Keratinocyte (primary cell): ENCODE measurements at regions not wholly inside any gene's neighbourhood (a gene's known extent, or its start where the extent isn't known, plus 50 kb on each side); places are given as distances from the start of the nearest gene placed in this dataset.

ENCODE experiments used
- DNase-seq: peaks from one replicate; pipeline ENCODE4 v3.0.0-alpha.2; 2011; ENCODE audit warnings: low read depth, missing footprints, low spot score
- FAIRE-seq: peaks from 2 replicates; lab custom pipeline; 2011; peaks lifted over from hg19 to GRCh38; lab: Jason Lieb, UNC
- H2AFZ ChIP-seq: 2 replicates; pipeline ENCODE4 v1.6.0; 2012; ENCODE audit warnings: low read length, control low read depth, inconsistent platforms; ENCODE audit not compliant: control insufficient read depth
- H3K27ac ChIP-seq: 2 replicates; pipeline ENCODE4 v1.5.1; 2011; ENCODE audit warnings: low read length; ENCODE audit not compliant: control insufficient read depth, insufficient read depth
- H3K27me3 ChIP-seq: 3 replicates; pipeline ENCODE4 v1.6.0; 2011; ENCODE audit warnings: low read length; ENCODE audit not compliant: control insufficient read depth, insufficient read depth; ENCODE audit errors: extremely low read depth
- H3K36me3 ChIP-seq, 2 experiments: 2 replicates in 1 of 2; 3 replicates in 1 of 2; pipeline ENCODE4 v1.5.1; 2011; ENCODE audit warnings: low read length in 2 of 2, mild to moderate bottlenecking in 1 of 2; ENCODE audit not compliant: control insufficient read depth in 2 of 2, insufficient read depth in 2 of 2; ENCODE audit errors: extremely low read depth in 1 of 2
- H3K4me1 ChIP-seq: 3 replicates; pipeline ENCODE4 v1.5.1; 2011; ENCODE audit warnings: low read length; ENCODE audit not compliant: control insufficient read depth, insufficient read depth; ENCODE audit errors: extremely low read depth
- H3K4me2 ChIP-seq: 3 replicates; pipeline ENCODE4 v1.6.0; 2011; ENCODE audit warnings: low read depth, low read length; ENCODE audit not compliant: control insufficient read depth, insufficient read depth; ENCODE audit errors: extremely low read depth
- H3K4me3 ChIP-seq, 3 experiments: fragments of 200-600 bp in 1 of 3; sonication (generic) in 1 of 3; 2 replicates in 2 of 3; 3 replicates in 1 of 3; pipeline ENCODE4 v1.5.1; 2011 to 2016; ENCODE audit warnings: low read length in 3 of 3, mild to moderate bottlenecking in 3 of 3, control low read depth in 2 of 3, inconsistent platforms in 1 of 3, low read depth in 1 of 3, mixed read lengths in 1 of 3, mixed run types in 1 of 3, moderate library complexity in 1 of 3; ENCODE audit not compliant: control insufficient read depth in 2 of 3, insufficient read depth in 2 of 3; ENCODE audit errors: extremely low read depth in 1 of 3
- H3K79me2 ChIP-seq: 2 replicates; pipeline ENCODE4 v1.6.0; 2012; ENCODE audit warnings: low read length; ENCODE audit not compliant: control insufficient read depth, insufficient read depth
- H3K9ac ChIP-seq: 3 replicates; pipeline ENCODE4 v1.6.0; 2011; ENCODE audit warnings: low read length; ENCODE audit not compliant: control insufficient read depth, insufficient read depth; ENCODE audit errors: extremely low read depth
- H3K9me1 ChIP-seq: 3 replicates; pipeline ENCODE4 v1.6.0; 2011; ENCODE audit warnings: low read length; ENCODE audit not compliant: control insufficient read depth, insufficient read depth; ENCODE audit errors: extremely low read depth
- H3K9me3 ChIP-seq: 2 replicates; pipeline ENCODE4 v1.5.1; 2012; ENCODE audit warnings: low read depth, low read length; ENCODE audit not compliant: control insufficient read depth
- H4K20me1 ChIP-seq: 3 replicates; pipeline ENCODE4 v1.6.0; 2011; ENCODE audit warnings: low read length; ENCODE audit not compliant: control insufficient read depth, insufficient read depth; ENCODE audit errors: extremely low read depth
- EZH2 ChIP-seq: IDR thresholded peaks from one replicate; pipeline ENCODE4 v1.6.1; 2012; ENCODE audit warnings: inconsistent platforms, mild to moderate bottlenecking, low read length, moderate library complexity
- dilution Hi-C: fragments of 300-500 bp; cut with MboI; formaldehyde crosslinking; loops from one replicate; pipeline ENCODE4 v1.7.0; 2020; ENCODE audit warnings: low sequenced_read_pairs; ENCODE audit not compliant: extremely low pct_ligation_motif_present
- TF ChIP-seq, protein P1 (sequence below), 3 experiments: IDR thresholded peaks in 1 of 3; conservative IDR thresholded peaks in 1 of 3; optimal IDR thresholded peaks in 1 of 3; 2 replicates in 2 of 3; 3 replicates in 1 of 3; pipeline versions ENCODE3 to v1.5.1; 2011; ENCODE audit warnings: low read length in 3 of 3, mild to moderate bottlenecking in 3 of 3, moderate library complexity in 2 of 3, control low read depth in 1 of 3, inconsistent platforms in 1 of 3; ENCODE audit not compliant: insufficient read depth in 2 of 3; ENCODE audit errors: extremely low read depth in 1 of 3

GRCh38 chr22:49469896-49470740, 357.6 kb downstream of the BRD1 start:
- FAIRE-seq, result no peak
- dilution Hi-C loops, result no loop called here
- no peak for TF ChIP-seq EZH2
- TF ChIP-seq, protein P1, sequence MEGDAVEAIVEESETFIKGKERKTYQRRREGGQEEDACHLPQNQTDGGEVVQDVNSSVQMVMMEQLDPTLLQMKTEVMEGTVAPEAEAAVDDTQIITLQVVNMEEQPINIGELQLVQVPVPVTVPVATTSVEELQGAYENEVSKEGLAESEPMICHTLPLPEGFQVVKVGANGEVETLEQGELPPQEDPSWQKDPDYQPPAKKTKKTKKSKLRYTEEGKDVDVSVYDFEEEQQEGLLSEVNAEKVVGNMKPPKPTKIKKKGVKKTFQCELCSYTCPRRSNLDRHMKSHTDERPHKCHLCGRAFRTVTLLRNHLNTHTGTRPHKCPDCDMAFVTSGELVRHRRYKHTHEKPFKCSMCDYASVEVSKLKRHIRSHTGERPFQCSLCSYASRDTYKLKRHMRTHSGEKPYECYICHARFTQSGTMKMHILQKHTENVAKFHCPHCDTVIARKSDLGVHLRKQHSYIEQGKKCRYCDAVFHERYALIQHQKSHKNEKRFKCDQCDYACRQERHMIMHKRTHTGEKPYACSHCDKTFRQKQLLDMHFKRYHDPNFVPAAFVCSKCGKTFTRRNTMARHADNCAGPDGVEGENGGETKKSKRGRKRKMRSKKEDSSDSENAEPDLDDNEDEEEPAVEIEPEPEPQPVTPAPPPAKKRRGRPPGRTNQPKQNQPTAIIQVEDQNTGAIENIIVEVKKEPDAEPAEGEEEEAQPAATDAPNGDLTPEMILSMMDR (optimal IDR thresholded peaks at IDR 0.05 in 1 of 3, IDR thresholded peaks at IDR 0.05 in 1 of 3, conservative IDR thresholded peaks at IDR 0.05 in 1 of 3; ENCODE audit: extremely low read depth in 1 of 3, insufficient read depth in 2 of 3, low read length in 3 of 3), result no peak

DNA sequence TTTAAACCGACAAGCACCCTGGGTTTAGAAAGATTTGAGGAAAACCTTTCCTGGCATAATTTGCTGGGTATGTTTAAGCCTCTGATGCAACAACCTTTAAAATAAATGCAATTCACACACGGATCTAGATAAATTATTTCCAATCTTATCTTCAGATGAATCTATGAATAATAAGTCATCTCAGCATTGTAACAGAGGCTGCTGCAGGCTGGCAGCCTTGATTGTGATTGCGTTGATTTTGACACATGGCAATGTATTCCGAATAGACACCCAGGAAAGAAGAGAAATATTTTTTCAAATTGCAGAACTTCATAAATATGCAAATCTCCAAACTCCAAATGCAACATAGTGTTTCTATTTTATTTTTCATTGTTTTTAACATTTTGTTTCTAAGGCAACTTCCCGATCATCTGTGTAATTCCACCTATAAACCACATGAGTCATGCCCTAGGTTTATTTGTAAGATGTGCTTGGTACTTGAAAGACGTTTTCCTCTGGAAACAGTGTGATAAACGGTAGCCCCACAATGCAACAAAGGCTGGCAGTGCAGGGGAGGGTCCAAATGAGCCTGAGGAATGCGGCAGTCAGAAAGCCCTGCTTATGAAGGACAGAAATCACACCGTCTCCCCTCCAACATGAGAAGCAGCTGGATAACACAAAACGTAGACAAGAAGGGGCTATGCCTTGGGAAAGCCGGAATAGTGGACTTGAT, 359.0 kb downstream of the BRD1 start:
- H3K79me2 ChIP-seq, result no peaks in the 10 kb centered on the region
- dilution Hi-C loops, result no loop called here
- H3K9ac ChIP-seq, result no peak overlapping the region
- H3K4me2 ChIP-seq, result no peak overlapping the region
- no peaks in the 10 kb centered on the region for H4K20me1 ChIP-seq
- no peaks in the 10 kb centered on the region for H3K4me1 ChIP-seq
- H3K27me3 ChIP-seq, result no peaks in the 10 kb centered on the region
- FAIRE-seq (no peak), DNase-seq (no peak)
- no peak overlapping the region for H3K4me3 ChIP-seq
- H2AFZ ChIP-seq, result no peak overlapping the region
- H3K27ac ChIP-seq, result no peak overlapping the region
- H3K9me3 ChIP-seq, result peaks cover 11% of the 10 kb centered on the region
- H3K9me1 ChIP-seq, result no peaks in the 10 kb centered on the region
- H3K36me3 ChIP-seq, result no peaks in the 10 kb centered on the region
- TF ChIP-seq EZH2, result no peak
- TF ChIP-seq, protein P1 (optimal IDR thresholded peaks at IDR 0.05 in 1 of 3, IDR thresholded peaks at IDR 0.05 in 1 of 3, conservative IDR thresholded peaks at IDR 0.05 in 1 of 3; ENCODE audit: extremely low read depth in 1 of 3, insufficient read depth in 2 of 3, low read length in 3 of 3), result no peak

More at GRCh38 chr22:49469896-49470740, 357.6 kb downstream of the BRD1 start:
- Histone ChIP-seq H3K4me2 (no peak overlapping the region), H4K20me1 (no peaks in the 10 kb centered on the region), H3K79me2 (no peaks in the 10 kb centered on the region), H3K36me3 (no peaks in the 10 kb centered on the region), H3K9ac (no peak overlapping the region), H3K4me3 (no peak overlapping the region), H2AFZ (no peak overlapping the region), H3K9me1 (no peaks in the 10 kb centered on the region), H3K27ac (no peak overlapping the region), H3K9me3 (peaks cover 11% of the 10 kb centered on the region), H3K27me3 (no peaks in the 10 kb centered on the region), H3K4me1 (no peaks in the 10 kb centered on the region)
- no peak for DNase-seq
